GM21619 (cell line): ENCODE measurements at regions not wholly inside any gene's neighbourhood (a gene's known extent, or its start where the extent isn't known, plus 50 kb on each side); places are given as distances from the start of the nearest gene placed in this dataset.

ENCODE experiments used
- ATAC-seq: cut with Tn5 transposase; IDR thresholded peaks from one replicate; pipeline ENCODE4 v1.9.1; 2021; ENCODE audit not compliant: unreplicated experiment

DNA sequence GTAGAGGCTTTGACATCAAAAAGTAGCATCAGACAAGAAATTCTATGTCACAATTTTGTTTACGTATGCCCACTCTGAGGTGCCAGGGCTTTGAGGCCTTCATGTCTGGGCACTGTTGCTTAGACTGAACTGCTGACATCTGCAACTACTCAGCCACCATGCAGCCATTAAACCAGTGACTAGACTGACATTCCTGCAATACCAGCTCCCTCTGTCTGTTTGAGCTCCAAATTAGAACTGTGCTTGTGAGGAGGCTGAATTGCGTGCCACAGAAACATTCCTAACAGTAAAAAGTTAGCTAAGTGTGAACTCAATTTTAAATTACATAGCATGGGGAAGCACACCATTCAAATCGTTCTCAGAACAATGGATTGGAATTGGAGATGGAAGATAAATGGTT, 163.2 kb downstream of the INSIG2 start:
- no peak for ATAC-seq

DNA sequence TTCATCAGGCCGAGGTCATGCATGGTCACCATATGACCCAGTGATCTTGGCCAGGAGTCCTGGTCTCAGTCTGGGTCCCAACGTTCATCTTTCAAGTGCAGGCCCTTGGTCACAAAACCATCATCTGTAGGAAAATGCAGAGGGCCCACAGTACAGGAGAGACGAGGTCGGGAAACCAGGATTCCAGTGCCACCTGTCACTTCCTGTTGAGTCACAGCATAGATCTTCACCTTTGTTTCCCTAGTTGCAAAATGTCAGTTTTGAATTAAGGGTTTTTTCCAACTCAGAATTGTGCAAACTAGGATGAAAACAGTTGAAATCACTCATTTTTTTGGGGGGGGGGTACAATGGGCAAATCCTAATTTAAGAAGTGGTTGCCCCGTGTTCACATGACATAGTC, 162.2 kb downstream of the INSIG2 start:
- ATAC-seq = no peak

DNA sequence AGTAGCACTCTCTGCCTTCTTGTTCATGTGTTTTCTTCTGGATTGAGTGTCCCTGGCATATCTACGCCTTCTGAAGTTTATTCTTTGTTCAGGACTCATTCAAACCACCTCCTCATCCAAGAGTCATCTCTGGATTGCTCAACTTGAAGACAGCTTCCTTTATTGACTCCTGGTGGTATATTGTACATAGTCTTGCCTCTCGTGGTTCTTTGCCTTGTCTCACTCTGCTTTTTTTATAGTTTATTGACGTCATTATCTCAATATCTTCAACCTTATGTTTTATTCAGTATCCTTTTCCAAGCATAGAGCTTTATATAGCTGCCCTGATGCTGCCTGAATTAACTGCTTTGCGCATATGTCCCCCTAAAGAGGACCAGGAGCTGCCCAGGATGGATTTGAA, 161.7 kb downstream of the INSIG2 start:
- ATAC-seq = peak; percentile 27

DNA sequence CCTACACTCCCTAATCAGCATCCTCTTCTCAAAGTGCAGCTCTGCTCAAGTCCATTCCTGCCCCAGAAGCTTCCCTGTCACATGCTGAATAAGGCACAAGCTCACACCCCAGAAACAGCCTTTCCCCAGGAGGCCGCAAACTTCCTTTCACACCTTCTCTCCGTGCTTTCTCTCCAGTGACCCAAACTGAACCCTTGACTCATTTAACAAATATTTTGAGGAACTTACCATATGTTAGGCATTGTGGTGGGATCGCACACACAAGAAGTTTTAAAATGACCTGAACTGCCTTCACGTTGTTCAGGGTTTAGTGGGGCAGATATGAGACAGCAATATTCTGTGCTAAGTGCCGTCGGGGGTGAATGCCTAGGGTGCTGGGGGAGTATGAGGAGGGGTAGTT, 161.3 kb downstream of the INSIG2 start:
- peak; percentile 79 for ATAC-seq

DNA sequence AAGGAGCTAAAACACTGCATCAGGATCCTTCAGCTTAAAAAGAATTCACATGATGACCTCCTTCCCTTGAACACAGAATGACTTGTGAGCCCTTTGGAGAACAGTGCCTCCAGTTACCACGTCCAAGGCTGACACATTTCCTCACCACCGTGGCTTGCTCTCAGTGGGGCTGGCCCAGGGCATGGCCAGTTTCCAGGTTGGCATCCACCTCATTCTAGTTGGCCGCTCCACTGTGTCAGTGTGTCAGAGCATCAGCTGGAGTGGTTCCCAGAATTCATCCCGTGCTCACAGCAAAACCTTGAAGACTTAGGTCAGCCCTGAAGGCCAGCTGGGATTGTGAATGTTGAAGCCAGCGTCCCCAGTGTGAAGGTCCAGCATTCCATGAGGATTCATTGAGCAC, 158.5 kb downstream of the INSIG2 start:
- no peak for ATAC-seq

DNA sequence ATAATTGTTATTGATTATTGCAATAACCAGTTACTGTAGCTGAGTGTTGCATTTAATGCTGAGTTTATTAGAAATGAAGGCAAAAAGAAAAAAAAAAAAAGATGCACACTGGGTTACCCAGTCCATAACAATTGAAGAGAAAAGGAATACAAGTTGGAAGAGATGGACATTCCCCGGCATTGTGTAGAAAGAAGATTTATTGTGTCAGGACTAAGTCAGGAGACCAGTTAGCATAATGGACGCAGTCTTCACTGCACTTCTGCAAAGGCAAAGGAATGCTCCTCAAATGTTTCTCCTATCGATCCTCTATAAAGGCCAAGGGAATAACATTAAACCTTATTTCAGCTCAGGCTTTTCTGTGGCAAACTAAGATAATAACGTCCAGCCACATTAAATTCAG, 157.8 kb downstream of the INSIG2 start:
- no peak for ATAC-seq

DNA sequence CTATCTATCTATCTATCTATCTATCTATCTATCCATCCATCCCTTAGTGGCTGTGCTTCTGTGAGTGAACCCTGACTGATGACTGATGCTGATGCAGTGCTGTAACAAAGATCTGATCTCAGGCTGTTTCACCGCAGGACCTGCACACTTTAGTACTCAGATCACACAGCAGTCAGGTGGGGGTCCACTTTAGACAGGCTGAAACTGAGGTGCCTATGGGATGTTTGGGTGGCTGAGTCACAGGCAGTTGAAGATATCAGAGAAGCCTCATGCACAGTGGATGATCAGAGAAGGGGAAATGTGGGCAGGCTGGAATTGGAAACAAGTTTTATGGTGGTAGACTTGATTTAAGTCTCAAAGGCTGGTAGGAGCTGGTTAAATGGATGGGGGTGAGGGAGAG, 156.4 kb downstream of the INSIG2 start:
- ATAC-seq = no peak

DNA sequence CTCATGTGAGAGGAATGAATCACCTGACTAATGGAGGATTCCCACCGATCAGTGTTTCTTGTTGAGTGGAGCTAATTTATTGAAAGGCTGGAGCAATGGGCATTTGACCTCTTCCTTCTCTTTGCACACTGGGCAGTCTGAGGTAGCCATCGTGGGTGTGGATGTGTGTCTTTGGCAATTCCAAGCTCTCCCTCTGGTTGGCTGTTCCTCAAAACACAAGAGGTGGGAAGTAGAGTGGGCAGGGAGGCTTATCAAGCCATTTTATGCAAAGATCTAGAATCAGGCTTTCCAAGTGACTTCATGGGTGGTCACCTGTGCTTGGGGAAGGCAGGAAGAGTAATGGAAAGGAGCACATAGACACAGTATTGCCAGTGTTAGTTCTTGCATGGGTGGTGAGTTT, 154.8 kb downstream of the INSIG2 start:
- no peak for ATAC-seq

DNA sequence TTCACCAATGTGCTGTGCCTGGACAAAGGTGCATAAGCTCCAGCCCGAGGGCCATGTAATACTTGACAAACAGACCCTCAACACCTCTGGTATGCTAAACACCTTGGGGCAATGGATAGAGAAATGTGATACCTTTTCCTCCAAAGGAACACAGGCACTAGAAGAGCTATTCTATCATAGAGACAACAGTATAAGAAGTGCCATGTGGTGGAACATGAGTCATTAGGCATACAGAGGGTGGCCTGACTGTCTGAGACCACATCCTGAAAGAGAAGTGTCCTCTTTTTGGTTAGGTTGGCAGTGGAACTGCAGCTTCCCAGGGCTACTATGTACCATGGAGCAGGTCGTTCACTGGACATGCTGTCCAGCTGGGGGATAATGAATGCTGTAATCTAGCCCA, 153.9 kb downstream of the INSIG2 start:
- peak; percentile 74 for ATAC-seq

DNA sequence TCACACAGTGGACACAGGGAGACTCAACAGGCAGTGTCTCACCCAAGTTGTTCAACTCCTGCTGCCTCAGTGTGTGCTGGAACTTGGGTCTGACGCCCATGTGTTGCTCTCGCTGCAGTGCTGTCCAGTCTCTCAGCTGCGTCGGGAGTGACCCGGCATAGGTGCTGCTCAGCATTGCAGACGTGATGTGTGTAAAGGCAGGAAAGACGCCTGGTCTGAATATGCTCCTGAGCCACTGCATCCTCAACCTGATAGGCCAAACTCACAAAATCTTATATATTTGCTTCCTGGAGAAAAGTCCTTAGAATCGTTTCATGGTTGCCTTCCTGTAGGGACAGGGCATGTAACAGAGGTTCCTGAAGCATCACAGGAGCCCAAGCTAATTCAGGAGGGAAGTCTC, 152.9 kb downstream of the INSIG2 start:
- ATAC-seq = no peak

DNA sequence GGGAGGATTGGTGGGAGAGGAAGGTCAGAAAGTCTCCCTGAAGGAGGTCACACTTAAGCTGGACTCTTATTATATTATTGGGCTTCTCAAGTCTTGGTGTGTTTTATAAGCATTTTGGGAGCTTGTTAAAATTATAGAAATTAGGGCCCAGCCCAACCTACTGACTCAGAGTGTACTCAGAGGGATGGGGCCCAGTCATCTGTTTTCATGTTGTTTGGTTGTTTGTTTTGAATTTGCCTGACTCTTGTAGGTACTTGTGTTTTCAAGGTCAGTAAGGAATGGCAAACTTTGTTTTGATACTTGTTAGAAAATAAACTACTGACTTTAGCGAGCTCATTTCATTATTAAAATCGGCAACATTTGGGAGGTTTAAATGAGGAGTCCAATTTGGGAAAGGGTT, 152.0 kb downstream of the INSIG2 start:
- no peak for ATAC-seq

DNA sequence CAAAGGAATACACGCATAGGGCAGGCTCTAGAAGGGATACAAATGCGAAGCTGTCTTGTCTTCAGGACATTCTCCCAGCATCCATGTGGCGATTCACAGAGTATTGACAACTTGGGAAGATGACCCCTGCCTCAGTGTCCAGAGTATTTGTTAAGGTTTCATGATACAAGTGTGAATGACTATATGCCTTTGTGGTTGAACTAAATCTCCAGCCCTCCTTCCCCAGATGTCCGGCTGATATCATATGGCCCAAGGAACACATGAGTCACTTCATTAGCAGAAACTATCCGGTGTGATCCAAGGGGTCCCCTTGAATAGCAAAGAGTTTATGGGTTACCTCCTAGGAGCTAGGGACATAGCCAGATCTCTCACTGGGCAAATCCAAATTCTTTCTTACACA, 151.0 kb downstream of the INSIG2 start:
- ATAC-seq = no peak

DNA sequence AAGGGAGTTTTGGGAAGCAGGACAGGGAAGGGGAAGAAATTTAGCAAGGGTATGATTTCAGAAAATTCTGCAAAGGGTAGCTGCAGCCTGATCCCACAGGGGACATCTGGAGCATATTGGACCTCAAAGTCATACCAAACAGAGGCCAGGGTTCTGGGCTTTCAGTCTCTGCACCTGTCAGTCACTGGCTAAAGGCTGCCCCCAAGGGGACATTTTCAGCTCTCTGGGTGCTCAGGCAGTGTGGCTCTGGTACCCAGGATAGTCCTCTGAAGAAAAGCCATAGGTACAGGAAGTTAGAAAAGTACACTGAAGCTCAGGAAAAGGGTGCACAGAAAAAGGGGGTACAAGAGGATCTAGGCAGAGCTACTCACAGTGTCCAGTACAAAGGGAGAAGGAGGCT, 149.2 kb downstream of the INSIG2 start:
- ATAC-seq = no peak

DNA sequence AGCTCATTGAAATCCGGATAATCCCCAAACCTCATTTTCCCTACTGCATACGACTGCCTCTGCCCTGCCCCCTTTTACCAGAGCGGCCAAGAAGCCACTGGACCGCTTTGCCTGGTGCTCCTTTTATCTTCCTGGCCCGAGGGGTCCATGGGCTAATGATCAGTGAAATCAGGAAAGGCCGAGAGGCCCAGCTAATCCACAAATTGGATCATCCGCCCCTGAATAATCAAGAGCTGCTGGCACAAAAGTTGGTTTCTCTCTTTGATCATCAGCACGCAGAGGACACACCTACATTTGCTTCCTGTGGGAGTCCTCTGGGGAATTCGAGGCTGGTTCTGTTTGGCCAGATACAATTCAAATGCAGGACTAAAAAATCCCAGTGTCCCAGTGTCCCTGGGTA, 144.5 kb downstream of the INSIG2 start:
- ATAC-seq = no peak

DNA sequence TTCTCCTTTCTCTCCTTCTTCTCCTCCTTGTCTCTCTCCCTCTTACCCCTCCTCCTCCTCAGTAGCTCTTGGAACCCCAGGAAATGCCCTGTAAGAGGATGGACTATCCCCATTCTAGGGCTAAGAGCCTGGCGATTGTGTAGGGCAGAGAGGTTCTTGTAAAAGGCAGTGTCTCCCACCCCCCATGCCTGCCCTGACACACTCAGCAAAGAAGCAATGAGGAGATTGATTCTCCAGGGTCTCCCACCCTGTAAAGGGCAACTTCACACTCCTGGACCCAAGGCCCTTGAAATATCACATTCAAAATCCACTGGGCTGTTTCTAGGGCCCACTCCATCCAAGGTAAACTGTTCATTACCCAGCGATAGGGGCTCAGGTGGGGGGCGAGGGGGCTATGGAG, 144.1 kb downstream of the INSIG2 start:
- no peak for ATAC-seq

DNA sequence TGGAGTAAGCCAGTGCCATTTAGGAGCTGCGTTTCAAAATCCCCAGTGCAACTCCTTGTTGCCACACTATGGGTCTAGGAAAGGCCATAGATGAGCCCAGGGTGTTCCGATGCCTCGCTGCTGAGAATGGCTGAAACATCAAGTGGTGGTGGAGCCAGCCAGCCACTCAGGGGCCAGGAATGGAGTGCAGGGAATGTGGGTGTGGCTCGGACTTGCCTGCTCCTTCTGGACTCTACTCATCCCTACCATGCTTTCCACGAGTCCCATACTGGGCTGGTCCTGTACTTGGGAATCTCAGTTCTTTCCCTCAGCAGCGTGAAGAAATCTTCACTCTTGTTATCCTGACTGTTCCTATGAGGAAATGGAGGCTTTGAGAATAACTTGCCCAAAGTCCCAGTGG, 143.5 kb downstream of the INSIG2 start:
- ATAC-seq = no peak

DNA sequence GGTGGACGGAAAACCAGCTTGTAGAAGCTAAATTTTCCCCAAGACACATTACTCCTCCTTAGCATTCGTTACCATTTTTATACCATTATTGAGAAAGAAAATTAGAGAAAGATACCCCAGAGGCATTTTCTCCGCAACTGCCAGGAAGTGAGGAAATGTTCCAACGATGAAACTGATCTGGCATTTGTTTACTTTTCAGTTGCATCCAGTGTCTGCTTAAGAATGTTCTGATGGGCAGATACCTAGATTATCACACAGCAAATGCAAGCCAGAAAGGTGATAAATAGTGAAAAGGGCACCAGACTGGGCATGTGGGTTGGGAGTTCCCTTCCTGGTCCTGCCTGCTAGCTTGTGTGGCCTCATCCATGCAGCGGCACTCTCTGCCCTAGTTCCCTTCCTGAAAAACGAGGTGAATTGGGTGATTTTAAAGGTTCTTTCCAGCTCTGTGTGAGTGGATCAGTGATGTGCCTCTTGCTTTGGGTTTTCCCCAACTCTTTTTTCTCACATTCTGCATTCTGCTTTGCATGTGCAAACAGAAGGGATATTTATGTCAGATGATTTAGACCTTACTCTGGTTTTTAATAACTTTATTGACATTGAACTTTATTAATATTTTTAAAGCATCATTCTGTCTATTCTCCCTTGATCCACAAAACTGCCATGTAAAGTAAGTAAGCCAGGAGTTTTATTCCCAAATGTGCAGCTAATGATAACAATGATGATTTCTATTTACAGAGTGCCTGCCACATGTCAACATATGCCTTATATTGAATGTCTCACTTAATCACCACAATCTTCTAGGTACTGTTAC, 139.6 kb downstream of the INSIG2 start:
- no peak for ATAC-seq

DNA sequence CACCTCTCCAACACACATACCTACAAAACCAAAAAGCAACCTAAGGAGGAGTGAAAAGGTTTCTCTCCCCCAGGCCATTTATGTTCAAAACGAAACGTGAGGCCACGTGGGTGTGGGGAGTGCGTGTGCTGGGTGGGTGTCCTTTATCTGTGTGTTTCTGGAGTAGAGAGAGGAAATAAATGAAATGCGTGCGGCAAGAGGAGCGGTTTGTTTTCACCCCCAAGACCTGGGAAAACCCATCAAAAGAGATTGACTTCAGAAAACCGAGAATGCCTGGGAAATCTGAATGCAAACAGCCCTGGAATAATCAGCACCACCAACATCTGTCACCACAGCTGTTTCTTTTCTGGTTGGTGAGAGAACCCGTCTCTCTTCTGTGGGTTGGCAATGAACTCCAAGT, 137.4 kb downstream of the INSIG2 start:
- ATAC-seq = no peak

DNA sequence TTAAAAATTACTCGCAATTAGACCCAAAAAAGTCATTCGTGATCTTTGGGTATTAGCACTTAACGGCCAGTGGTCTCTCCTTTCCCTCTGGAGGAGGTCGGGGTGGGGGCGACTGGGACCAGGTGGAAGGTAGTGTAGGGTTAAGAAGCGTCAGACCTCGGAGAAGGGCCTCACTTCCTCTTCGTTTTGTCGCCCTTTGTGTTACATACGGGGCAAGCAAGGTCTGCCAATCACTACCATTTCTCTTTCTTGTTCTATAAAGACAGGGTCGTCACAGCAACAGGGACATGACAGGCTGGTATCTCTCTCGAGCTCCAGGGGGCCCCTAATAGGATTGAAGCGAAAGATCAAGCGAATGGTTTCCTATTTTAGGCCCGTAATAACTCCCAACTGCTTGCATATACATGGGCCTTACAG, 136.6 kb downstream of the INSIG2 start:
- no peak for ATAC-seq

DNA sequence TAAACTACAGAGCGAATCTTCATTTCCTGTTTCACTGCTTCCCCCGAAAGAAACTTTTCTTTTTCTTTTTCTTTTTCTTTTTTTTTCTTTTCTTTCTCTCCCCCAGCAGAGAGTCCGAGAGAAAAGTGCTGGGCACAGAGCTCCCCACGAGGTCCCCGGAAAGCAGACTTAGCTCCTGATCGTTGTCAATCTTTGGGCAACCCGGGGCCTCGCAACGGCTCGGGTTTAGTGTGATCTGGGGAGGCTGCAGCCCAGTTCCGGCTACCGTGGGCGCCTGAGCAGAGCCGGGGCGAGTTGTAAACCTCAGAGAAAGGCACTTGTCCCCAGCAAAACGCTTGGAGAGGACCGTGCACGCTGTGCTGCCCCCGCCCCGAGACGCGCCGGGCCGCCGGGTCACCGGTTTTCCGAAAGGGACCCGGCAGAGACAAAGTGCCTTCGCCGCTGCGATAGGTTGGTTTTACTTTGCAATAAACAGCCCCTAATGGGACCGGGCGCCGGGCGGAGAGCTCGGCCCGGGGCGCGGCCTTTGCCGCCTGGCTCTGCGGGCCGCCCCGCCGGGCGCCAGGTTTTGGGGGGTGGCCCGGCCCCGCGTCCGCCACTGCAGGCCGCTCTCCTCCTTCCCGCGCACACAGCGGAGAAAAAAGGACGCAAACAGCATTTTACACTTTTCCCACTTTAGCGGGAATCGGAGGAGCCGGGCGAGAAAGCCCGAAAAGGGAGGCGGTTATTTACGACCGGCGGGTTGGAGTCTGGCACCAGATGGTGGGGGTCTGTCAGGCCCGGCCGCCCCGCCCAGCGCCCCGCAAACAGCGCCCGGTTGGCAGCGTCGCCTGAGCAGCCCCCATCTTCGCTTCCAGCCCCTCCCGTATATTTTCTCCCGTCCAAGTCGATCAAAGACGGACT, 136.0 kb downstream of the INSIG2 start:
- peak; percentile 46 for ATAC-seq

DNA sequence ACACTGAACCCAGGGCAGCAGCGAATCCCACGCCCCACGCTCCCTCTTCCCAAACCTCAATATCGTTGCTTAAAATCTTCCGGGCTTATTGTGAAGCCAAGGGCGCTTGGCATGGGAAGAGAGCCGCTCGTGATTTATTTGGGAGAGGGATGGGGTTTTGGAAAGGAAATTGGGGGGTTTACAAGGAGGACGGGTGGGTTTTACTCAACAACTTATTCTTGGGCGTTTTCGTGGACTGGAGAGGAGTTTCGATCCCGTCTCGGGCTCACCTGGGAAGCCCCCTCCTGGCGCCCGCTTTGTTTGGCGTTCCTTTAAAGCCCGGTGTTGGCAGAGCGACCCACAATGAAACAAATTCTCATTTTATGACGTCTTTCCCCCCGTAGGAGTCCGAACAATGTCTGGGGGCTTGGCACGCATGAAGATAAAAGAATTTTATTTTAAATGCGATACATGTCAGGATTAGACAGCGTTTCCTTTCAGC, 135.3 kb downstream of the INSIG2 start:
- ATAC-seq = no peak
